Left lobe of liver (tissue), 2 donors: ENCODE measurements at regions not wholly inside any gene's neighbourhood (a gene's known extent, or its start where the extent isn't known, plus 50 kb on each side); places are given as distances from the start of the nearest gene placed in this dataset.
"Not testable (repeated sequence)": the region's sequence is repeated elsewhere in the genome, so short reads cannot be mapped to it uniquely, and the experiment has no call there.

Experiments
- ATAC-seq: fragments of 200-7000 bp; cut with Tn5 transposase; one replicate; pipeline ENCODE4 v1.9.1; 2020; ENCODE audit warnings: mild to moderate bottlenecking, moderate library complexity
- DNase-seq: peaks from one replicate; pipeline ENCODE4 v3.0.0-alpha.2; 2020; ENCODE audit warnings: low spot score
- donor health status: DM: no; HTN: no; CAD: no; lungs with moderate emphysema.
- donor health status: DM: no; HTN: yes; CAD: no.

- no peak for DNase-seq
- ATAC-seq = no peak
Measured at GRCh38 chr1:213415691-213416380, 364.8 kb downstream of the RPS6KC1 start.

- no peak for ATAC-seq
- DNase-seq = no peak
Measured at GRCh38 chr1:213416461-213417224, 365.6 kb downstream of the RPS6KC1 start.

- ATAC-seq = no peak
Measured at GRCh38 chr1:213417225-213417820, 366.3 kb downstream of the RPS6KC1 start.

GRCh38 chr1:213417846-213418245 is 366.8 kb downstream of the RPS6KC1 start:
- no peak for ATAC-seq
- no peak for DNase-seq

More at GRCh38 chr1:213417225-213417820, 366.3 kb downstream of the RPS6KC1 start:
- DNase-seq = no peak

GRCh38 chr1:213418268-213419071 is 367.4 kb downstream of the RPS6KC1 start:
- DNase-seq = no peak
- no peak for ATAC-seq

GRCh38 chr1:213419401-213420030 is 368.5 kb downstream of the RPS6KC1 start:
- DNase-seq (no peak), ATAC-seq (no peak)

- ATAC-seq = not testable (repeated sequence)
Measured at GRCh38 chr1:213421178-213421577, 370.1 kb downstream of the RPS6KC1 start.

GRCh38 chr1:213423041-213423440 is 372.0 kb downstream of the RPS6KC1 start:
- DNase-seq (no peak), ATAC-seq (no peak)

More at GRCh38 chr1:213421178-213421577, 370.1 kb downstream of the RPS6KC1 start:
- DNase-seq = not testable (repeated sequence)

- DNase-seq = no peak
- ATAC-seq = no peak
Measured at GRCh38 chr1:213423605-213424004, 372.6 kb downstream of the RPS6KC1 start.

- no peak for DNase-seq
Measured at GRCh38 chr1:213425376-213426030, 374.5 kb downstream of the RPS6KC1 start.

GRCh38 chr1:213429642-213430041 is 378.6 kb downstream of the RPS6KC1 start:
- ATAC-seq (no peak), DNase-seq (no peak)

More at GRCh38 chr1:213425376-213426030, 374.5 kb downstream of the RPS6KC1 start:
- ATAC-seq = no peak

- DNase-seq (no peak), ATAC-seq (no peak)
Measured at GRCh38 chr1:213435715-213436114, 384.7 kb downstream of the RPS6KC1 start.

GRCh38 chr1:213438339-213438738 is 387.3 kb downstream of the RPS6KC1 start:
- DNase-seq (no peak), ATAC-seq (no peak)

- no peak for DNase-seq
Measured at GRCh38 chr1:213439703-213440102, 388.7 kb downstream of the RPS6KC1 start.

GRCh38 chr1:213440766-213441165 is 389.7 kb downstream of the RPS6KC1 start:
- DNase-seq = no peak
- ATAC-seq = no peak

More at GRCh38 chr1:213439703-213440102, 388.7 kb downstream of the RPS6KC1 start:
- no peak for ATAC-seq

GRCh38 chr1:213443415-213443814 is 392.4 kb downstream of the RPS6KC1 start:
- ATAC-seq (no peak), DNase-seq (no peak)

GRCh38 chr1:213444224-213444623 is 393.2 kb downstream of the RPS6KC1 start:
- no peak for ATAC-seq
- no peak for DNase-seq

GRCh38 chr1:213446496-213446895 is 395.5 kb downstream of the RPS6KC1 start:
- no peak for DNase-seq
- ATAC-seq = no peak

- no peak for ATAC-seq
- DNase-seq = no peak
Measured at GRCh38 chr1:213448360-213448759, 397.3 kb downstream of the RPS6KC1 start.

GRCh38 chr1:213448776-213449175 is 397.7 kb downstream of the RPS6KC1 start:
- no peak for DNase-seq
- ATAC-seq = no peak
